ENCODE measurements at regions not wholly inside any gene's neighbourhood (a gene's known extent, or its start where the extent isn't known, plus 50 kb on each side); places are given as distances from the start of the nearest gene placed in this dataset.
A peak's percentile ranks its signal among the peaks of the same experiment; 100 is the strongest.

DNA sequence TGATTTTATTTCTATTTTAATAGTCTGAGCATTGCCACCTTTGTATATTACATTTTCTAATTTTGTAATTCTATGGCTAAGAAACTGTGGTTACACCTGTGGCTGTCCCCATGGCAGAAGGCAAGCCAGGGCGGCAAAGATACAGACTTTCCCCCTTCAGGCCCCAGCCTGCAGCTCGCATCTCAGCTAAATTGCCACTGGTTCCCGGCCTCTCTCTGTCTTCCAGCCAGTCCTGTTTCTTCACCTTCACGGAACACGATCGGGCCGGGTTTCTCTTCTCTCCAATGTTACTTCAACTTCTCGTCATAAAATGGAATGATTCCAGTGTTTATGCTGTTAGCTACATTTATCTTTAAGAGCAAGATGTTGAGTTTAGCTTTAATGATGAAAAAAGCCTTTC, 124.5 kb upstream of the ZNF507 start:
- no peaks in the 10 kb centered on the region for H3K9me3 ChIP-seq (ENCODE audit: insufficient read depth, low read depth, low read length)
- H3K27me3 ChIP-seq (ENCODE audit: insufficient read depth, low read length): peaks cover 34% of the 10 kb centered on the region
- H3K36me3 ChIP-seq (ENCODE audit: insufficient read depth, low read length): no peaks in the 10 kb centered on the region
- no peak overlapping the region for H3K27ac ChIP-seq (ENCODE audit: low read depth, low read length)
- no peak overlapping the region for H3K9ac ChIP-seq (ENCODE audit: low read depth, low read length)
- no peak overlapping the region for H3K4me3 ChIP-seq (ENCODE audit: low read length)
- 92% methylated on average over 8 of the region's 8 CpGs for WGBS
- H3K4me1 ChIP-seq (ENCODE audit: insufficient read depth, low read length): peaks cover 5% of the 10 kb centered on the region; the same call in 1 of the 2 replicates

DNA sequence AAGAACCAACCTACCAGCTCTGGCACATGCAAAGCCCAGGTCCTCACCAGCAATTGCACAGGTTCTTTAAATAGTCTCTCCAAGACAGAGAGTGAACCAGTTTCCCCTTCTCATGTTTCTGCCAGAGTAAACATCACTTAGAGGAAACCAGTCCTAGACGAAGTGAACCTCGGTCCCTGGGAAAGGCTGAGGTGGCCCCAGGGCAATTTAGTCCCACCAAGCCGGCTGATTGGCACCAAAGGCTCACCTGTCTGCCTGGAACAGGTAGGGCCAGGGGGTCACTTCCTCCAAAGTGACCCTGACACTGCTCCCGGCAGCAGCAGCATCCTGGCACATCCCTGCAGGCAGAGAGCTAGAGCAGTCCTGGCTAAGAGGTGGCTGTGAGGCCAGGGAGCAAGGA, 122.9 kb upstream of the ZNF507 start:
- H3K9me3 ChIP-seq (ENCODE audit: insufficient read depth, low read depth, low read length): no peaks in the 10 kb centered on the region
- no peak overlapping the region for H3K27ac ChIP-seq (ENCODE audit: low read depth, low read length)
- peaks cover 35% of the 10 kb centered on the region for H3K27me3 ChIP-seq (ENCODE audit: insufficient read depth, low read length)
- WGBS: 85% methylated on average over 4 of the region's 4 CpGs
- H3K36me3 ChIP-seq (ENCODE audit: insufficient read depth, low read length): no peaks in the 10 kb centered on the region
- H3K4me1 ChIP-seq (ENCODE audit: insufficient read depth, low read length): peaks cover 5% of the 10 kb centered on the region; the same call in 1 of the 2 replicates
- H3K4me3 ChIP-seq (ENCODE audit: low read length): no peak overlapping the region
- H3K9ac ChIP-seq (ENCODE audit: low read depth, low read length): no peak overlapping the region

DNA sequence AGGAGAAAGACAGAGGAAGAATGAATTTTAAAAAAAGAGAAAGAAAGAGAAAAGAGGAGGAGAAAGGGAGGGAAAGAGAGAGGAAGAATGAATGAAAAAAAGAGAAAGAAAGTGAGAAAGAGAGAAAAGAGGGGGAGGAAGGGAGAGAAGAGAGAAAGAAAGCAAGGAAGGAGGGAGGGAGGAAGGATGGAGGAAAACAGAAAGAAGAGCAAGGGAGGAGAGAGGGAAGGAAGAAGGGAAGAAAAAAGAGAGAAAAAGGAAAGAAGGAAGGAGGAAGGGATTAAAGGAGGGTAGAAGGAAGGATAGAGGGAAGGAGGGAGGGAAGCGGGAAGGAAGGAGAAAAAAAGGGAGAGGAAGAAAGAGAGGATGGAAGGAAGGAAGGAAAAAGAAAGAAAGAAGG, 122.3 kb upstream of the ZNF507 start:
- H3K4me1 ChIP-seq (ENCODE audit: insufficient read depth, low read length): peaks cover 5% of the 10 kb centered on the region; the same call in 1 of the 2 replicates
- H3K4me3 ChIP-seq (ENCODE audit: low read length): no peak overlapping the region
- 88% methylated on average over 1 of the region's 1 CpG for WGBS
- no peak overlapping the region for H3K27ac ChIP-seq (ENCODE audit: low read depth, low read length)
- H3K36me3 ChIP-seq (ENCODE audit: insufficient read depth, low read length): no peaks in the 10 kb centered on the region
- no peaks in the 10 kb centered on the region for H3K9me3 ChIP-seq (ENCODE audit: insufficient read depth, low read depth, low read length)
- peaks cover 35% of the 10 kb centered on the region for H3K27me3 ChIP-seq (ENCODE audit: insufficient read depth, low read length)
- no peak overlapping the region for H3K9ac ChIP-seq (ENCODE audit: low read depth, low read length)

DNA sequence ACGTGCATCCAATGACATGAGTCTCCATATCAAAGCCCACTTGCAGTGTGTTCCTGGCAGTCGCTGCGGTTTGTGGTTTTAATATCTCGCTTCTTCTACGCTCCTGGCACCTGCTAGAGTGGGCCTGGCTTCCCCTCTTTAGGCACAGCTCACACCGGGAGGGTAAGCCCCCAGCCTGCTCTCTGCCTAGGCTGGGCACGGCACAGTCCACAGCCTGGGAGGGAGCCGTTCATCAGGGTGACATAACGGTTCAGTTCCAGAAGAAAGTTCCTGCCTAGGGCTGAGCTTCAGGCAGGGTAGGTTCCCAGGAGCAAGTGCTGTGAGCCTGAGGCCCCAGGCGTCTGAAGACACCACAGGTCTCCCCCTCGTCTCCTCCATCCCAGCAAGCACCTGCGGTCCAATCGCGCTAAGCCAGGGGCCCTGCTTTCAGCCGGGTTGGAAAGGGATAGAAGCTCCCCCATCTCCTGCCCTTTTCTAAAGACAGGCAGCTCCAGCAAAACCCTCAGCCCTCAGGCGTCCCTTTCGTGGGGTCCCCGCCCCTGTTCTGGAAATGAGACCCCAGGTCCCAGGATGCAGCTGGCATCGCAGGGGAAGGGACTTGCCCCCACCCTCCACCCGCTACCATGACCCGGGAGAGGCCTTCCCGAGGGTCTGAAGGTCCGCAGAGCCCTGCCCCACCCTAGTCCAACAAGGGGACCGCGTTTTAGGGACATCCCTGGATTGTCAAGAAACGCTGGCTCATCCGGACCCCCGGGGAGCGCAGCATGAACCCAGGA, 121.6 kb upstream of the ZNF507 start:
- 20% methylated on average over 29 of the region's 29 CpGs for WGBS
- H3K27me3 ChIP-seq (ENCODE audit: insufficient read depth, low read length): peaks cover 35% of the 10 kb centered on the region
- no peak overlapping the region for H3K27ac ChIP-seq (ENCODE audit: low read depth, low read length)
- peak overlapping the region; percentile 55 for H3K4me3 ChIP-seq (ENCODE audit: low read length)
- no peaks in the 10 kb centered on the region for H3K36me3 ChIP-seq (ENCODE audit: insufficient read depth, low read length)
- H3K9ac ChIP-seq (ENCODE audit: low read depth, low read length): no peak overlapping the region
- no peaks in the 10 kb centered on the region for H3K9me3 ChIP-seq (ENCODE audit: insufficient read depth, low read depth, low read length)
- peaks cover 5% of the 10 kb centered on the region; the same call in 1 of the 2 replicates for H3K4me1 ChIP-seq (ENCODE audit: insufficient read depth, low read length)

GRCh38 chr19:32224371-32225244, 120.8 kb upstream of the ZNF507 start:
- Histone ChIP-seq H3K27ac (ENCODE audit: low read depth, low read length) (no peak overlapping the region), H3K9me3 (ENCODE audit: insufficient read depth, low read depth, low read length) (no peaks in the 10 kb centered on the region), H3K9ac (ENCODE audit: low read depth, low read length) (no peak overlapping the region), H3K36me3 (ENCODE audit: insufficient read depth, low read length) (no peaks in the 10 kb centered on the region), H3K27me3 (ENCODE audit: insufficient read depth, low read length) (peaks cover 35% of the 10 kb centered on the region), H3K4me3 (ENCODE audit: low read length) (peak overlapping the region; percentile 55), H3K4me1 (ENCODE audit: insufficient read depth, low read length) (peaks cover 5% of the 10 kb centered on the region; the same call in 1 of the 2 replicates)
- WGBS: 4% methylated on average over 51 of the region's 51 CpGs

DNA sequence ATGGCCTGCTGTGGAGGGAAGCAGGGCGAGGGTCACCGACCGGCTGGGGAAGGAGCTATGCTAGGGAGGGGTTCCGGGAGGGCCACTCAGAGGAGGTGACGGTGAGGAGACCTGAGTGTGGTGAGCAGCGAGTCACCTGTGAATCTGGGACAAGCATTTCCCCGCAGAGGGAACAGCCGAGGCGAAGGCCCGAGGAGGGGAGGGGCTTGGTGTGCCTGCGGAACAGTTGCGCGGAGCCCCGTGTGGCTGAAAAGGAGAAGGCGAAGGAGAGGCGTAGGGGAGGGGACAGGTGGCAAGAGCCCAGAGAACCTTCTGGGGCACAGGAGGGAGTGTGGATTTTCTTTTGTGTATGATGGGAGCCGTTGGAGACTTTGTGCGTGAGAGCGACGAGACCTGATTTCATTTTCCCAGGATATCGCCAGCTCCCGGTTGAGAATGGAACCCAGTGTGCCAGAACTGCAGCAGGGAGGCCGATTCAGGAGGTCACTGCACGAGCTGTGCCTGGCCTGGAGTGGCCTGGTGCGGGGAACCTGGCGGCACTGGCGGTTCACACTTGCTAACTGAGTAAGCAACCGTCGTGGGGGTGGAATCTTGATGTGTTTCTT, 117.7 kb upstream of the ZNF507 start:
- no peak overlapping the region for H3K9ac ChIP-seq (ENCODE audit: low read depth, low read length)
- H3K4me3 ChIP-seq (ENCODE audit: low read length): no peak overlapping the region
- H3K36me3 ChIP-seq (ENCODE audit: insufficient read depth, low read length): no peaks in the 10 kb centered on the region
- no peak overlapping the region for H3K27ac ChIP-seq (ENCODE audit: low read depth, low read length)
- whole genome bisulfite sequencing: 88% methylated on average over 29 of the region's 29 CpGs
- no peaks in the 10 kb centered on the region for H3K9me3 ChIP-seq (ENCODE audit: insufficient read depth, low read depth, low read length)
- peaks cover 32% of the 10 kb centered on the region for H3K27me3 ChIP-seq (ENCODE audit: insufficient read depth, low read length)
- peaks cover 5% of the 10 kb centered on the region; the same call in 1 of the 2 replicates for H3K4me1 ChIP-seq (ENCODE audit: insufficient read depth, low read length)

DNA sequence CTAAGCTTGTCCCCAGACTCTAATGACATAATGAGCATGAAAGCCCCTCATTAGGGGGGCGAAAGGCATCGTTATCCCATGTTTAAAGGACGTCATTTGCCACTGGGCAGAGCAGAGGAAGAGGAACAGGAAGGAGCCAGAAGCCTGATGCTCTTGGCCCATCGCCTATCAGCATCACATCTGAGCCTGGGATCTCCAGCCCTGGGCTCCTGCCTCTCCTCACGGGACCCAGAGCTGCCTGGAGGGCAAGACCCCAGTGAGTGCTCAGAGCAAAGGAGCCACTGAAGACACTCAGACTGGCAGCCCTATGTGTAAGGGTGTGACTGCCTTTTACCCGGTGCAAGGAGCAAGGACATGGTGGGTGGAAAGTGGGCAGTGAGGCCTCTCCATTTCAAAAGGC, 115.0 kb upstream of the ZNF507 start:
- no peak overlapping the region for H3K9ac ChIP-seq (ENCODE audit: low read depth, low read length)
- no peak overlapping the region for H3K4me3 ChIP-seq (ENCODE audit: low read length)
- H3K9me3 ChIP-seq (ENCODE audit: insufficient read depth, low read depth, low read length): no peaks in the 10 kb centered on the region
- no peaks in the 10 kb centered on the region for H3K36me3 ChIP-seq (ENCODE audit: insufficient read depth, low read length)
- peaks cover 6% of the 10 kb centered on the region; the same call in 1 of the 2 replicates for H3K27me3 ChIP-seq (ENCODE audit: insufficient read depth, low read length)
- no peak overlapping the region for H3K27ac ChIP-seq (ENCODE audit: low read depth, low read length)
- no peaks in the 10 kb centered on the region for H3K4me1 ChIP-seq (ENCODE audit: insufficient read depth, low read length)
- WGBS: 88% methylated on average over 6 of the region's 6 CpGs

- Histone ChIP-seq H3K9ac (ENCODE audit: low read depth, low read length) (no peak overlapping the region), H3K36me3 (ENCODE audit: insufficient read depth, low read length) (no peaks in the 10 kb centered on the region), H3K9me3 (ENCODE audit: insufficient read depth, low read depth, low read length) (no peaks in the 10 kb centered on the region), H3K27me3 (ENCODE audit: insufficient read depth, low read length) (0 out of 2 replicates have a peak, but pooled peaks cover under 1% of the 10 kb centered on the region), H3K4me3 (ENCODE audit: low read length) (no peak overlapping the region), H3K27ac (ENCODE audit: low read depth, low read length) (no peak overlapping the region), H3K4me1 (ENCODE audit: insufficient read depth, low read length) (no peaks in the 10 kb centered on the region)
- WGBS: 89% methylated on average over 8 of the region's 8 CpGs
Measured at GRCh38 chr19:32231020-32231419, 114.4 kb upstream of the ZNF507 start.

GRCh38 chr19:32231691-32232090, 113.7 kb upstream of the ZNF507 start:
- H3K27me3 ChIP-seq (ENCODE audit: insufficient read depth, low read length): no peaks in the 10 kb centered on the region
- no peaks in the 10 kb centered on the region for H3K9me3 ChIP-seq (ENCODE audit: insufficient read depth, low read depth, low read length)
- H3K27ac ChIP-seq (ENCODE audit: low read depth, low read length): no peak overlapping the region
- no peaks in the 10 kb centered on the region for H3K36me3 ChIP-seq (ENCODE audit: insufficient read depth, low read length)
- H3K4me1 ChIP-seq (ENCODE audit: insufficient read depth, low read length): no peaks in the 10 kb centered on the region
- no peak overlapping the region for H3K9ac ChIP-seq (ENCODE audit: low read depth, low read length)
- H3K4me3 ChIP-seq (ENCODE audit: low read length): no peak overlapping the region
- 95% methylated on average over 6 of the region's 6 CpGs for WGBS

- Histone ChIP-seq H3K4me1 (ENCODE audit: insufficient read depth, low read length) (no peaks in the 10 kb centered on the region), H3K27me3 (ENCODE audit: insufficient read depth, low read length) (no peaks in the 10 kb centered on the region), H3K4me3 (ENCODE audit: low read length) (no peak overlapping the region), H3K27ac (ENCODE audit: low read depth, low read length) (no peak overlapping the region), H3K36me3 (ENCODE audit: insufficient read depth, low read length) (no peaks in the 10 kb centered on the region), H3K9ac (ENCODE audit: low read depth, low read length) (no peak overlapping the region), H3K9me3 (ENCODE audit: insufficient read depth, low read depth, low read length) (no peaks in the 10 kb centered on the region)
- 93% methylated on average over 6 of the region's 8 CpGs for WGBS
Measured at GRCh38 chr19:32232449-32232848, 113.0 kb upstream of the ZNF507 start.

DNA sequence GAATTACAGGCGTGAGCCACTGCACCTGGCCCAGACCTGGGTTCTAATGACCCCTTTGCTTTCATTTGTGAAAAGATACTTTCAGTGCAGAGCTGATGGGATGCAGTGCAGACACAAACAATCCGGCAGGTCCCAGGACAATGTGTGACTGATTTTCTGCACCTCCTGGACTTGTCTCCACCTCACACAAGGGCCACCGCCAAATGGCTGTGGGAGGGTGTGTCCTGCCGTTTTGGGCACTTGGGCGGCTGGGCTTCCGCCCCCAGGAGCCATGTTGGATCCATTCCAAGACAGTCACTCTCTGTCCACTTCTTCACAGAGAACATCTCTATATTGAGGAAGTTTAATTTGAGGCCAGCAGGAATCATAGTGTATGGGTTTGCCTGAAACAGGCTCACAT, 112.3 kb upstream of the ZNF507 start:
- H3K27me3 ChIP-seq (ENCODE audit: insufficient read depth, low read length): no peaks in the 10 kb centered on the region
- H3K36me3 ChIP-seq (ENCODE audit: insufficient read depth, low read length): no peaks in the 10 kb centered on the region
- no peaks in the 10 kb centered on the region for H3K4me1 ChIP-seq (ENCODE audit: insufficient read depth, low read length)
- H3K9me3 ChIP-seq (ENCODE audit: insufficient read depth, low read depth, low read length): no peaks in the 10 kb centered on the region
- no peak overlapping the region for H3K9ac ChIP-seq (ENCODE audit: low read depth, low read length)
- no peak overlapping the region for H3K4me3 ChIP-seq (ENCODE audit: low read length)
- H3K27ac ChIP-seq (ENCODE audit: low read depth, low read length): no peak overlapping the region
- 81% methylated on average over 6 of the region's 6 CpGs for WGBS
